A549 (cell line): ENCODE measurements at regions not wholly inside any gene's neighbourhood (a gene's known extent, or its start where the extent isn't known, plus 50 kb on each side); places are given as distances from the start of the nearest gene placed in this dataset.

Source experiments
- ATAC-seq, 2 experiments: fragments of 200-7000 bp in 1 of 2; fragments of >200 bp in 1 of 2; cut with Nextera tagmentation in 1 of 2; cut with Tn5 transposase in 1 of 2; 3 replicates each; pipeline versions ENCODE4 v1.8.0 to v1.9.1; 2018 to 2020; ENCODE audit warnings: mild to moderate bottlenecking in 1 of 2, moderate library complexity in 1 of 2
- CTCF ChIA-PET: fragments of 300-600 bp; sonication (Branson Sonifier 250); formaldehyde crosslinking; extraction: SDS; loops from one replicate; lab custom pipeline; 2021; ENCODE audit warnings: antibody characterized with exemption, inconsistent platforms; lab: Yijun Ruan, JAX
- POLR2A ChIA-PET: fragments of 350-600 bp; formaldehyde crosslinking; extraction: SDS; loops from one replicate; lab custom pipeline; 2021; ENCODE audit warnings: antibody characterized with exemption, inconsistent platforms; lab: Yijun Ruan, JAX
- DNase-seq, 2 experiments: peaks; one replicate each; pipeline versions ENCODE4 v3.0.0 to v3.0.0-alpha.2; 2011 to 2016; ENCODE audit warnings: low read depth in 1 of 2, low spot score in 1 of 2
- FAIRE-seq: peaks from 2 replicates; lab custom pipeline; 2011; peaks lifted over from hg19 to GRCh38; lab: Jason Lieb, UNC
- H3K27ac ChIP-seq, 2 experiments: fragments of >200 bp; sonication (Bioruptor Twin); formaldehyde crosslinking; 3 replicates each; pipeline ENCODE4 v1.5.1; 2016 to 2017
- H3K4me1 ChIP-seq: fragments of >200 bp; sonication (Bioruptor Twin); formaldehyde crosslinking; 3 replicates; pipeline ENCODE4 v1.6.1; 2016
- H3K4me2 ChIP-seq: fragments of >200 bp; sonication (Bioruptor Twin); formaldehyde crosslinking; 3 replicates; pipeline ENCODE4 v1.6.1; 2016
- H3K4me3 ChIP-seq: fragments of >200 bp; sonication (Bioruptor Twin); formaldehyde crosslinking; 3 replicates; pipeline ENCODE4 v1.5.1; 2016
- H3K9me3 ChIP-seq: fragments of >200 bp; sonication (Bioruptor Twin); formaldehyde crosslinking; 3 replicates; pipeline ENCODE4 v1.6.1; 2016
- BHLHE40 ChIP-seq: IDR thresholded peaks from 2 replicates; pipeline ENCODE4 v1.6.1; 2012; ENCODE audit warnings: low read depth, low read length, inconsistent platforms
- CBX2 ChIP-seq: fragments of 200-600 bp; sonication (generic); IDR thresholded peaks from 2 replicates; pipeline ENCODE4 v1.6.1; 2016; ENCODE audit warnings: low read depth, mild to moderate bottlenecking, borderline replicate concordance
- CBX8 ChIP-seq: fragments of 200-600 bp; sonication (generic); IDR thresholded peaks from 2 replicates; pipeline ENCODE4 v1.6.1; 2016
- EHF ChIP-seq: fragments of 250-450 bp; sonication (Bioruptor Pico); IDR thresholded peaks from 2 replicates; pipeline ENCODE4 v1.5.0; 2020; ENCODE audit warnings: mild to moderate bottlenecking
- EHMT2 ChIP-seq: fragments of 200-600 bp; sonication (generic); IDR thresholded peaks from 2 replicates; pipeline ENCODE4 v1.6.1; 2016; ENCODE audit warnings: antibody characterized with exemption, low read depth, mild to moderate bottlenecking, moderate library complexity
- ESRRA ChIP-seq: fragments of 150-350 bp; IDR thresholded peaks from 2 replicates; pipeline ENCODE4 v1.6.1; 2014; ENCODE audit warnings: mild to moderate bottlenecking, low read length, borderline replicate concordance
- FOSB ChIP-seq: fragments of 250-450 bp; sonication (Bioruptor Pico); IDR thresholded peaks from 2 replicates; pipeline ENCODE4 v1.5.0; 2020; ENCODE audit warnings: mild to moderate bottlenecking, moderate library complexity
- FOSL2 ChIP-seq, 2 experiments: fragments of 450-650 bp in 1 of 2; fragments of >200 bp in 1 of 2; sonication (Bioruptor Twin) in 1 of 2; formaldehyde crosslinking; IDR thresholded peaks; 2 replicates each; pipeline versions ENCODE4 v1.5.0 to v1.6.1; 2016 to 2020; ENCODE audit warnings: mild to moderate bottlenecking in 1 of 2, moderate library complexity in 1 of 2
- FOXS1 ChIP-seq: fragments of 250-450 bp; sonication (Bioruptor Pico); IDR thresholded peaks from 2 replicates; pipeline ENCODE4 v1.5.0; 2020; ENCODE audit warnings: mild to moderate bottlenecking, moderate library complexity
- GATA3 ChIP-seq: IDR thresholded peaks from 2 replicates; pipeline ENCODE4 v1.6.1; 2012; ENCODE audit warnings: borderline replicate concordance
- HOXA7 ChIP-seq: fragments of 250-450 bp; sonication (Bioruptor Pico); IDR thresholded peaks from 2 replicates; pipeline ENCODE4 v1.5.0; 2020; ENCODE audit warnings: mild to moderate bottlenecking, moderate library complexity
- JUN ChIP-seq, 2 experiments: fragments of >200 bp; sonication (Bioruptor Twin); formaldehyde crosslinking; IDR thresholded peaks; 2 replicates in 1 of 2; 3 replicates in 1 of 2; pipeline ENCODE4 v1.6.1; 2016 to 2017
- JUNB ChIP-seq: fragments of >200 bp; sonication (Bioruptor Twin); formaldehyde crosslinking; IDR thresholded peaks from 2 replicates; pipeline ENCODE4 v1.6.1; 2016
- KDM1A ChIP-seq: fragments of 200-600 bp; sonication (generic); IDR thresholded peaks from 2 replicates; pipeline ENCODE4 v1.6.1; 2016; ENCODE audit warnings: low read depth, mild to moderate bottlenecking
- MAFK ChIP-seq: fragments of 450-650 bp; IDR thresholded peaks from 2 replicates; pipeline ENCODE4 v1.6.1; 2014; ENCODE audit not compliant: partially characterized antibody
- MAX ChIP-seq: IDR thresholded peaks from 2 replicates; pipeline ENCODE4 v1.6.1; 2012
- MAZ ChIP-seq: fragments of 150-350 bp; IDR thresholded peaks from 2 replicates; pipeline ENCODE4 v1.6.1; 2014; ENCODE audit warnings: antibody characterized with exemption, low read depth, low read length, borderline replicate concordance
- POLR2A ChIP-seq: IDR thresholded peaks from 2 replicates; pipeline ENCODE4 v1.6.1; 2012; ENCODE audit warnings: mild to moderate bottlenecking, low read length
- POLR2AphosphoS2 ChIP-seq: conservative IDR thresholded peaks from 2 replicates; pipeline ENCODE4 v1.6.1; 2012; ENCODE audit warnings: low read length, improper control_type of control experiment, inconsistent platforms
- RCOR1 ChIP-seq: fragments of 150-350 bp; IDR thresholded peaks from 2 replicates; pipeline ENCODE4 v1.6.1; 2014; ENCODE audit warnings: antibody characterized with exemption, low read length, low read depth
- SMC3 ChIP-seq: fragments of >200 bp; sonication (Bioruptor Twin); formaldehyde crosslinking; IDR thresholded peaks from 3 replicates; pipeline ENCODE4 v1.6.1; 2018; ENCODE audit warnings: inconsistent platforms
- SREBF2 ChIP-seq: fragments of 450-650 bp; IDR thresholded peaks from 2 replicates; pipeline ENCODE4 v1.6.1; 2014; ENCODE audit warnings: mild to moderate bottlenecking, moderate library complexity
- TFCP2L1 ChIP-seq: fragments of 250-450 bp; sonication (Bioruptor Pico); IDR thresholded peaks from 2 replicates; pipeline ENCODE4 v1.5.0; 2021; ENCODE audit warnings: mild to moderate bottlenecking
- USF2 ChIP-seq: fragments of 450-650 bp; IDR thresholded peaks from 2 replicates; pipeline ENCODE4 v1.6.1; 2014; ENCODE audit warnings: antibody characterized with exemption
- ZFP36 ChIP-seq: fragments of 450-650 bp; IDR thresholded peaks from 2 replicates; pipeline ENCODE4 v1.6.1; 2014; ENCODE audit warnings: borderline replicate concordance; ENCODE audit not compliant: partially characterized antibody
- ZSCAN20 ChIP-seq: fragments of 250-450 bp; sonication (Bioruptor Pico); IDR thresholded peaks from 2 replicates; pipeline ENCODE4 v1.8.0; 2022; ENCODE audit warnings: mild to moderate bottlenecking, moderate library complexity
- WGBS: methylation state at CpG from one replicate; pipeline ENCODE4 v1.1.6; 2017; ENCODE audit errors: missing lambda C conversion rate; 5-methylcytosine and 5-hydroxymethylcytosine counted together
- TF ChIP-seq, protein P1 (sequence below): fragments of >200 bp; sonication (Bioruptor Twin); formaldehyde crosslinking; IDR thresholded peaks from 3 replicates; pipeline ENCODE4 v1.6.1; 2016
- TF ChIP-seq, protein P2 (sequence below): fragments of >200 bp; sonication (Bioruptor Twin); formaldehyde crosslinking; IDR thresholded peaks from 3 replicates; pipeline ENCODE4 v1.5.1; 2016
- TF ChIP-seq, protein P3 (sequence below): fragments of >200 bp; sonication (Bioruptor Twin); formaldehyde crosslinking; IDR thresholded peaks from 2 replicates; pipeline ENCODE4 v1.6.1; 2016
- TF ChIP-seq, protein P4 (sequence below): IDR thresholded peaks from 2 replicates; pipeline ENCODE4 v1.6.1; 2012

DNA sequence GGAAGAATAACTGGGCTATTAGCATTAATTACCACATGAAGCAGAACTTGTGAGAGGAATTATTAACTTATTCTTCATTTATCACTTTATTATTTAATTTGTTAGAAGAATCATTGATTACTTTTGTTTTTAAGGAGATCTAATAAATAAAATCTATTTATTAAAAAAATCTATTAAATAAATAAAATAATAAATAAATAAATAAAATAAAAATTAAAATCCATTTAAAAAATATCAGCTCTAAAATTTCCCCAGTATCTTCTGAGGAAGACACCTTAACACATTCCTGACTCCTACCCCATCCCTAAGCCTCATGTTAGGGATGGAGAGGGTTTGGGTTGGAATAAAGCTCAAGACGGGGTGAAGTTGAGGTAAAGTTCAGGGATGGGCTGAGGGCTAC, 231.4 kb downstream of the CLIC5 start (continued):
- TF ChIP-seq, protein P1, sequence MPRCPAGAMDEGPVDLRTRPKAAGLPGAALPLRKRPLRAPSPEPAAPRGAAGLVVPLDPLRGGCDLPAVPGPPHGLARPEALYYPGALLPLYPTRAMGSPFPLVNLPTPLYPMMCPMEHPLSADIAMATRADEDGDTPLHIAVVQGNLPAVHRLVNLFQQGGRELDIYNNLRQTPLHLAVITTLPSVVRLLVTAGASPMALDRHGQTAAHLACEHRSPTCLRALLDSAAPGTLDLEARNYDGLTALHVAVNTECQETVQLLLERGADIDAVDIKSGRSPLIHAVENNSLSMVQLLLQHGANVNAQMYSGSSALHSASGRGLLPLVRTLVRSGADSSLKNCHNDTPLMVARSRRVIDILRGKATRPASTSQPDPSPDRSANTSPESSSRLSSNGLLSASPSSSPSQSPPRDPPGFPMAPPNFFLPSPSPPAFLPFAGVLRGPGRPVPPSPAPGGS = no peak
- no peak for TF ChIP-seq SREBF2
- no peak for TF ChIP-seq ZSCAN20 (CRISPR knock-in tag)
- TF ChIP-seq, all 56 proteins: peak for 0

- TF ChIP-seq, protein P2, sequence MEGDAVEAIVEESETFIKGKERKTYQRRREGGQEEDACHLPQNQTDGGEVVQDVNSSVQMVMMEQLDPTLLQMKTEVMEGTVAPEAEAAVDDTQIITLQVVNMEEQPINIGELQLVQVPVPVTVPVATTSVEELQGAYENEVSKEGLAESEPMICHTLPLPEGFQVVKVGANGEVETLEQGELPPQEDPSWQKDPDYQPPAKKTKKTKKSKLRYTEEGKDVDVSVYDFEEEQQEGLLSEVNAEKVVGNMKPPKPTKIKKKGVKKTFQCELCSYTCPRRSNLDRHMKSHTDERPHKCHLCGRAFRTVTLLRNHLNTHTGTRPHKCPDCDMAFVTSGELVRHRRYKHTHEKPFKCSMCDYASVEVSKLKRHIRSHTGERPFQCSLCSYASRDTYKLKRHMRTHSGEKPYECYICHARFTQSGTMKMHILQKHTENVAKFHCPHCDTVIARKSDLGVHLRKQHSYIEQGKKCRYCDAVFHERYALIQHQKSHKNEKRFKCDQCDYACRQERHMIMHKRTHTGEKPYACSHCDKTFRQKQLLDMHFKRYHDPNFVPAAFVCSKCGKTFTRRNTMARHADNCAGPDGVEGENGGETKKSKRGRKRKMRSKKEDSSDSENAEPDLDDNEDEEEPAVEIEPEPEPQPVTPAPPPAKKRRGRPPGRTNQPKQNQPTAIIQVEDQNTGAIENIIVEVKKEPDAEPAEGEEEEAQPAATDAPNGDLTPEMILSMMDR = no peak
- TF ChIP-seq MAZ = no peak
- TF ChIP-seq, protein P3, sequence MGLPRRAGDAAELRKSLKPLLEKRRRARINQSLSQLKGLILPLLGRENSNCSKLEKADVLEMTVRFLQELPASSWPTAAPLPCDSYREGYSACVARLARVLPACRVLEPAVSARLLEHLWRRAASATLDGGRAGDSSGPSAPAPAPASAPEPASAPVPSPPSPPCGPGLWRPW = no peak
- TF ChIP-seq KDM1A = no peak
- TF ChIP-seq CBX2 = no peak
- TF ChIP-seq JUN (IDR thresholded peaks at IDR 0.05) = no peak
- no peak for TF ChIP-seq MAFK
- no peak for TF ChIP-seq MAX
- TF ChIP-seq SMC3 = no peak
- TF ChIP-seq POLR2A = no peak
- TF ChIP-seq FOXS1 (CRISPR knock-in tag) = no peak
- TF ChIP-seq RCOR1 = no peak
- TF ChIP-seq EHMT2 = no peak
- ATAC-seq = no peak
- Histone ChIP-seq H3K4me2 (no peak overlapping the region), H3K27ac (no peak overlapping the region), H3K4me3 (no peak overlapping the region), H3K4me1 (no peaks in the 10 kb centered on the region), H3K9me3 (no peaks in the 10 kb centered on the region)
- no peak for FAIRE-seq
- 49% methylated on average over 4 of the region's 5 CpGs for WGBS
- CTCF ChIA-PET = interaction anchor here (1.1 kb wide), 1 partner anchor 1128 kb away, joined by 4 read pairs; no protein-coding TSS in a partner anchor
- POLR2A ChIA-PET = no interaction called here
- DNase-seq = no peak
Observed at GRCh38 chr6:45783716-45784115, 231.9 kb downstream of the CLIC5 start.

DNA sequence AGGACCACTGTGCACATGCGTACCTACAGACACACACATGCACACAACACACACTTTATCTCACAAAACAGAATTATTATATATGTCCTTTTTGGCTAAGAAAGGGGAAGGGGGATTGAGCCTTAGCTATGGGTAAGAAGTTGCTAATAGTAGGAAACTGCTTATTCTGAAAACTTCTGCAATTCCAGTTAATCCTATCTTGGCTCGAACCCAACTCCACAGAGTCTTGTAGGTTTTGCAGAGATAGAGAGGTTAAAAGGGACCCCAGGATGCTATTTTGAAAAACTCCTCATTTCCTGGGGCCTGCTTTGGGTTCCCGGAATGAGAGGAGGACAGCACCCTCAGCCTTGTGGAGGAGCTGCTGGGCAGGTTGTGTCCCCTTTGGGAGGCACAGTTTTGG, 233.8 kb downstream of the CLIC5 start:
- 53% methylated on average over 2 of the region's 3 CpGs for WGBS
- no peak for DNase-seq
- no peaks in the 10 kb centered on the region for H3K4me1 ChIP-seq
- no peak for FAIRE-seq
- H3K4me3 ChIP-seq = no peak overlapping the region
- no peaks in the 10 kb centered on the region for H3K9me3 ChIP-seq
- no peak for ATAC-seq
- H3K27ac ChIP-seq = no peak overlapping the region
- H3K4me2 ChIP-seq = no peak overlapping the region
- ChIA-PET POLR2A (no interaction called here), CTCF (no interaction called here)
- no peak for TF ChIP-seq SMC3
- TF ChIP-seq HOXA7 (CRISPR knock-in tag) = no peak
- no peak for TF ChIP-seq POLR2AphosphoS2
- TF ChIP-seq TFCP2L1 = no peak
- no peak for TF ChIP-seq BHLHE40
- no peak for TF ChIP-seq RCOR1
- TF ChIP-seq, protein P4, sequence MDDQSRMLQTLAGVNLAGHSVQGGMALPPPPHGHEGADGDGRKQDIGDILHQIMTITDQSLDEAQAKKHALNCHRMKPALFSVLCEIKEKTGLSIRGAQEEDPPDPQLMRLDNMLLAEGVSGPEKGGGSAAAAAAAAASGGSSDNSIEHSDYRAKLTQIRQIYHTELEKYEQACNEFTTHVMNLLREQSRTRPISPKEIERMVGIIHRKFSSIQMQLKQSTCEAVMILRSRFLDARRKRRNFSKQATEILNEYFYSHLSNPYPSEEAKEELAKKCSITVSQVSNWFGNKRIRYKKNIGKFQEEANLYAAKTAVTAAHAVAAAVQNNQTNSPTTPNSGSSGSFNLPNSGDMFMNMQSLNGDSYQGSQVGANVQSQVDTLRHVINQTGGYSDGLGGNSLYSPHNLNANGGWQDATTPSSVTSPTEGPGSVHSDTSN = no peak
- no peak for TF ChIP-seq FOXS1 (CRISPR knock-in tag)
- TF ChIP-seq ESRRA = no peak
- no peak for TF ChIP-seq CBX2
- no peak for TF ChIP-seq SREBF2
- no peak for TF ChIP-seq ZFP36
- TF ChIP-seq USF2 = no peak
- no peak for TF ChIP-seq GATA3
- TF ChIP-seq EHF (CRISPR knock-in tag) = no peak
- TF ChIP-seq JUNB = no peak
- TF ChIP-seq FOSB (CRISPR knock-in tag) = no peak
- TF ChIP-seq FOSL2 (IDR thresholded peaks at IDR 0.05) = no peak
- TF ChIP-seq FOSL2 (CRISPR knock-in tag; IDR thresholded peaks at IDR 0.05) = no peak
- TF ChIP-seq CBX8 = no peak
- TF ChIP-seq JUN (IDR thresholded peaks at IDR 0.05) = no peak
